RWPE2 (cell line): ENCODE measurements at regions not wholly inside any gene's neighbourhood (a gene's known extent, or its start where the extent isn't known, plus 50 kb on each side); places are given as distances from the start of the nearest gene placed in this dataset.

Experiments
- ATAC-seq: fragments of 200-7000 bp; cut with Tn5 transposase; 3 replicates; pipeline ENCODE4 v1.9.1; 2021; ENCODE audit warnings: low read depth
- DNase-seq: peaks from one replicate; pipeline ENCODE4 v3.0.0-alpha.2; 2020; ENCODE audit warnings: low spot score
- H3K27ac ChIP-seq: fragments of 450-650 bp; 2 replicates; pipeline ENCODE4 v1.5.1; 2017; ENCODE audit warnings: mild to moderate bottlenecking; ENCODE audit not compliant: poor library complexity, severe bottlenecking
- H3K27me3 ChIP-seq: fragments of 250-450 bp; sonication (Bioruptor Pico); 2 replicates; pipeline ENCODE4 v1.5.1; 2021; ENCODE audit warnings: mild to moderate bottlenecking, moderate library complexity; ENCODE audit not compliant: insufficient read depth, poor library complexity, severe bottlenecking
- H3K36me3 ChIP-seq: fragments of 250-450 bp; sonication (Bioruptor Pico); 2 replicates; pipeline ENCODE4 v1.5.1; 2020; ENCODE audit warnings: low read depth, mild to moderate bottlenecking, moderate library complexity
- H3K4me1 ChIP-seq: fragments of 250-450 bp; sonication (Bioruptor Pico); 2 replicates; pipeline ENCODE4 v1.5.1; 2021; ENCODE audit warnings: mild to moderate bottlenecking, moderate library complexity; ENCODE audit not compliant: insufficient read depth, poor library complexity, severe bottlenecking
- H3K4me3 ChIP-seq: fragments of 250-450 bp; sonication (Bioruptor Pico); 2 replicates; pipeline ENCODE4 v1.5.1; 2021; ENCODE audit warnings: mild to moderate bottlenecking, moderate library complexity; ENCODE audit not compliant: severe bottlenecking
- H3K9me3 ChIP-seq: fragments of 250-450 bp; sonication (Bioruptor Pico); 2 replicates; pipeline ENCODE4 v1.5.1; 2021; ENCODE audit warnings: mild to moderate bottlenecking, moderate library complexity; ENCODE audit not compliant: severe bottlenecking
- CTCF ChIP-seq: fragments of 450-650 bp; IDR thresholded peaks from one replicate; pipeline ENCODE4 v1.5.1; 2017; ENCODE audit warnings: mild to moderate bottlenecking, moderate library complexity; ENCODE audit not compliant: poor library complexity, severe bottlenecking

- Histone ChIP-seq H3K36me3 (no peaks in the 10 kb centered on the region), H3K4me1 (peaks cover 33% of the 10 kb centered on the region), H3K4me3 (no peak overlapping the region), H3K27me3 (no peaks in the 10 kb centered on the region), H3K9me3 (no peaks in the 10 kb centered on the region), H3K27ac (peak overlapping the region; percentile 60)
- no peak for TF ChIP-seq CTCF
- no peak for DNase-seq
- ATAC-seq: no peak
These were observed 347.6 kb upstream of the RUNX1 start for GRCh38 chr21:35396655-35397054.

- no peak overlapping the region for H3K4me3 ChIP-seq
- H3K27me3 ChIP-seq: no peaks in the 10 kb centered on the region
- no peaks in the 10 kb centered on the region for H3K36me3 ChIP-seq
- H3K4me1 ChIP-seq: peaks cover 35% of the 10 kb centered on the region
- peak overlapping the region; percentile 60 for H3K27ac ChIP-seq
- DNase-seq: no peak
- no peak for TF ChIP-seq CTCF
- H3K9me3 ChIP-seq: no peaks in the 10 kb centered on the region
- peak; percentile 84 for ATAC-seq
These were observed 346.6 kb upstream of the RUNX1 start for GRCh38 chr21:35395728-35396127.

- DNase-seq (no peak), ATAC-seq (no peak)
- Histone ChIP-seq H3K36me3 (no peaks in the 10 kb centered on the region), H3K4me3 (no peak overlapping the region), H3K27me3 (no peaks in the 10 kb centered on the region), H3K27ac (no peak overlapping the region), H3K9me3 (no peaks in the 10 kb centered on the region), H3K4me1 (peaks cover 37% of the 10 kb centered on the region)
- TF ChIP-seq CTCF: no peak
These were observed 345.7 kb upstream of the RUNX1 start for GRCh38 chr21:35394634-35395369.

- no peaks in the 10 kb centered on the region for H3K36me3 ChIP-seq
- peaks cover 37% of the 10 kb centered on the region for H3K4me1 ChIP-seq
- H3K4me3 ChIP-seq: no peak overlapping the region
- ATAC-seq: no peak
- TF ChIP-seq CTCF: no peak
- no peaks in the 10 kb centered on the region for H3K9me3 ChIP-seq
- DNase-seq: no peak
- no peak overlapping the region for H3K27ac ChIP-seq
- no peaks in the 10 kb centered on the region for H3K27me3 ChIP-seq
These were observed 344.9 kb upstream of the RUNX1 start for GRCh38 chr21:35394049-35394448.
